SK-N-SH (cell line): ENCODE measurements at regions not wholly inside any gene's neighbourhood (a gene's known extent, or its start where the extent isn't known, plus 50 kb on each side); places are given as distances from the start of the nearest gene placed in this dataset.

Experiments
- CTCF ChIP-seq: fragments of 200-600 bp; sonication (generic); IDR thresholded peaks from 2 replicates; pipeline ENCODE4 v1.6.1; 2017; ENCODE audit warnings: antibody characterized with exemption, mild to moderate bottlenecking, moderate library complexity
- MAX ChIP-seq: IDR thresholded peaks from 2 replicates; pipeline ENCODE4 v1.4.0; 2012; ENCODE audit warnings: low read depth

GRCh38 chr4:146023334-146023967 is 84.8 kb upstream of the ZNF827 start:
- TF ChIP-seq MAX (no peak), CTCF (no peak)
